Neutrophil (primary cell): ENCODE measurements at regions not wholly inside any gene's neighbourhood (a gene's known extent, or its start where the extent isn't known, plus 50 kb on each side); places are given as distances from the start of the nearest gene placed in this dataset.

Source experiments
- H3K27ac ChIP-seq: fragments of 200-600 bp; sonication (generic); 2 replicates; pipeline ENCODE4 v1.5.1; 2016; ENCODE audit warnings: mild to moderate bottlenecking, moderate library complexity
- H3K27me3 ChIP-seq: fragments of 200-600 bp; sonication (generic); 2 replicates; pipeline ENCODE4 v1.6.0; 2016; ENCODE audit warnings: mild to moderate bottlenecking
- H3K36me3 ChIP-seq: fragments of 200-600 bp; sonication (generic); 2 replicates; pipeline ENCODE4 v1.5.1; 2017
- H3K4me1 ChIP-seq, 2 experiments: fragments of 200-600 bp in 1 of 2; sonication (generic) in 1 of 2; 1 replicate in 1 of 2; 2 replicates in 1 of 2; pipeline versions ENCODE4 v1.5.1 to v1.6.1; 2013 to 2016; ENCODE audit warnings: low read depth in 1 of 2, low read length in 1 of 2, mild to moderate bottlenecking in 1 of 2, moderate library complexity in 1 of 2; ENCODE audit not compliant: control insufficient read depth in 1 of 2, insufficient read depth in 1 of 2
- H3K4me3 ChIP-seq, 2 experiments: fragments of 200-600 bp in 1 of 2; sonication (generic) in 1 of 2; 1 replicate in 1 of 2; 2 replicates in 1 of 2; pipeline ENCODE4 v1.5.1; 2013 to 2016; ENCODE audit warnings: low read depth in 1 of 2, low read length in 1 of 2, mild to moderate bottlenecking in 1 of 2, moderate library complexity in 1 of 2
- H3K9me3 ChIP-seq: fragments of 200-600 bp; sonication (generic); 2 replicates; pipeline ENCODE4 v1.5.1; 2016
- TF ChIP-seq, protein P1 (sequence below): fragments of 200-600 bp; sonication (generic); IDR thresholded peaks from 2 replicates; pipeline ENCODE4 v1.5.1; 2016; ENCODE audit warnings: antibody characterized with exemption

DNA sequence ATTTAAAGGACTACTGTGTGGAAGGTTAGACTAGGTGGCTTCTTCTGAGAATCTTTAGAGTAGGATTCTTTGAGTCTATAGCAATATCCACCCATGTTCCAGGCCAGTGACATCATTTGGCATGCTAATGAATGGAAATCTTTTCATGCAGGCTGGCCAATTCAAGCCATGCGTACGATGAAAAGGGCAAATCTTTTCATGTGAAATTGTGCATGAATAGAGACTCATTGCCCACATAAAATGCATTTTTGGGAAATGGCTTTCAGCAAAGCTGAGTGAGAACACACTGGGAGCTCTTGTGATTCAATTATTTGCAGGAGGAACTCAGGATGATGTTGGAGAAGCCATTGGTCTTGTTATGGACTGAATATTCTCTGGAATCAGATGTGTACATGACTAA lies 324.9 kb upstream of the DAB1 start:
- H3K4me1 ChIP-seq: no peaks in the 10 kb centered on the region
- TF ChIP-seq, protein P1, sequence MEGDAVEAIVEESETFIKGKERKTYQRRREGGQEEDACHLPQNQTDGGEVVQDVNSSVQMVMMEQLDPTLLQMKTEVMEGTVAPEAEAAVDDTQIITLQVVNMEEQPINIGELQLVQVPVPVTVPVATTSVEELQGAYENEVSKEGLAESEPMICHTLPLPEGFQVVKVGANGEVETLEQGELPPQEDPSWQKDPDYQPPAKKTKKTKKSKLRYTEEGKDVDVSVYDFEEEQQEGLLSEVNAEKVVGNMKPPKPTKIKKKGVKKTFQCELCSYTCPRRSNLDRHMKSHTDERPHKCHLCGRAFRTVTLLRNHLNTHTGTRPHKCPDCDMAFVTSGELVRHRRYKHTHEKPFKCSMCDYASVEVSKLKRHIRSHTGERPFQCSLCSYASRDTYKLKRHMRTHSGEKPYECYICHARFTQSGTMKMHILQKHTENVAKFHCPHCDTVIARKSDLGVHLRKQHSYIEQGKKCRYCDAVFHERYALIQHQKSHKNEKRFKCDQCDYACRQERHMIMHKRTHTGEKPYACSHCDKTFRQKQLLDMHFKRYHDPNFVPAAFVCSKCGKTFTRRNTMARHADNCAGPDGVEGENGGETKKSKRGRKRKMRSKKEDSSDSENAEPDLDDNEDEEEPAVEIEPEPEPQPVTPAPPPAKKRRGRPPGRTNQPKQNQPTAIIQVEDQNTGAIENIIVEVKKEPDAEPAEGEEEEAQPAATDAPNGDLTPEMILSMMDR: no peak
- H3K27ac ChIP-seq: no peak overlapping the region
- no peak overlapping the region for H3K4me3 ChIP-seq
- H3K9me3 ChIP-seq: no peaks in the 10 kb centered on the region
- H3K27me3 ChIP-seq: no peaks in the 10 kb centered on the region
- H3K36me3 ChIP-seq: no peaks in the 10 kb centered on the region

DNA sequence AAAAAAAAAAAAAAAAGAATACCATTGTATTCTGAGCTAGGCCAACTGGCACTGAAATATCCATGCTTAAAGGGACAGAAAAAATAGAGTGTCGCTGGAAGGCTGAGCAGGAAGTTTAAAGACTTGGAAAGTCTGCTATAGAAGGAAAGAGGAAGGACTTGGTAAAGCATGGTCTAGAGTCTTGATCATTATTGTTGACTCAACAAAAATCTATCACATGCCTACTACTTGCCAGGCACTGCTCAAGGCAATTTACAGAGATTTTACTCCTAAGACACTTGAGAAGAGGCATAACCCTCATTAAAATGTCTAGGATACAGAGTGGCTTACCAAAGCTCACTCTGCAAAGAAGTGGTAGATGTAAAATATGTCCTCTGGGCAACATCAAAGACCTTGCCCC lies 324.0 kb upstream of the DAB1 start:
- Histone ChIP-seq H3K4me3 (no peak overlapping the region), H3K27me3 (no peaks in the 10 kb centered on the region), H3K9me3 (no peaks in the 10 kb centered on the region), H3K4me1 (no peaks in the 10 kb centered on the region), H3K36me3 (no peaks in the 10 kb centered on the region), H3K27ac (no peak overlapping the region)
- TF ChIP-seq, protein P1: no peak

DNA sequence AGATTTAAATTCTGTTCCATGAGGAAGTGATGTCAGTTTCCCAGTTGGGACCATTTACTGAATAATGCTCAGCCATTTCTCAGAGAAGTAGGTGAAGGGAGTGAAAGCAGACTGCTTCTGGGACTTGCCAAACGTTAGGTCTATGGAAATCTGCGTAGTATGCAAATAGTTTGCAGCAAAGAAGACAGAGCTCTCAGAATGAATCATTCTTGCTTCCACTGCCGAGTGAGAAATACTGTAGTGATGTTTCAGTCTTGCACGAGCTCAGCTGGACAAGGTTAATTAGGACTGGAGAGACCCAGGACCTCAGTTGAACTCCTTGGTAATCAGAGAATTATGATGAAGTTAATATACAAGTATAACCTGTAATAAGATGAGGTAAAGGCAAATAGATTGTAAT lies 317.7 kb upstream of the DAB1 start:
- Histone ChIP-seq H3K4me1 (no peaks in the 10 kb centered on the region), H3K9me3 (no peaks in the 10 kb centered on the region), H3K4me3 (no peak overlapping the region), H3K36me3 (no peaks in the 10 kb centered on the region), H3K27ac (no peak overlapping the region), H3K27me3 (no peaks in the 10 kb centered on the region)
- TF ChIP-seq, protein P1: no peak

DNA sequence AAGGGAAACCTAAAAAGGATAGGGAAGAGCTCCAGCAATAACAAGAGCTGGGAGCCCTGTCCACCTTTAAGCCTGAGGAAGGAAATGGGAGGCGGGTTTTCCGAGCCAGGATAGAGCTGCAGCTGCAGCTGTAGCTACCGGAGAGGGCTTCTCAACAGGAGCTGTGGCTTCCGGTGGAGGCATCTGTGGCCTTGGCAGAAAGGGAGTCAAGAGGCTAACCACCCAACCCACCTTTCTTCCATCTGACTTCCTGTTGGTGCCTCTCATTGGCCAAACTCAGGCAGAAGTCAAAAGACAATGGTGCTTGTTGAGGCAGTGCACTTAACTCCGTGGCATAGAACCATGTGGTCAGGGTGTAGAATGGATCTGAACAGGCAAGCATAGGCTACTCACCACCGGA lies 313.1 kb upstream of the DAB1 start:
- Histone ChIP-seq H3K27ac (no peak overlapping the region), H3K4me1 (no peaks in the 10 kb centered on the region), H3K36me3 (no peaks in the 10 kb centered on the region), H3K27me3 (no peaks in the 10 kb centered on the region), H3K4me3 (no peak overlapping the region), H3K9me3 (no peaks in the 10 kb centered on the region)
- TF ChIP-seq, protein P1: no peak

DNA sequence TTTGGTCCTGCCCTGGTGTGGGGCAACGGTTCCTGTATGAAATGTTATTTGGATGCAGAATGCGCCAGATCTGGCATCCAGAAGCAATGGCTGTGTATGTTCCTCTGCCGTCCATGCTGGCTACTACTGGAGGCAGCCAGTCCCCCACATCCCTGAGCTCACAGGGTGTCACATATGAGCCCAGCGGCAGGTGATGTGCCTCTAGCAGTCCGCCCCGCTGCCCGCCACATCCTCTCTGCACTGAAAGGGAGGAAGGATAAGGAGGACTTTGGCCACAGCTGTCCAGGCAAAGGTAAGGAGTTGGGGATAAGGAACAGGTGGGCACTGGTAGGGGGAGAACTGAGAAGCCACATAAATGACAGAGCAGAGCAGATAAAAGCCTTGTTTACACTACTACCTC lies 305.3 kb upstream of the DAB1 start:
- H3K27ac ChIP-seq: no peak overlapping the region
- no peaks in the 10 kb centered on the region for H3K27me3 ChIP-seq
- no peaks in the 10 kb centered on the region for H3K36me3 ChIP-seq
- H3K4me3 ChIP-seq: no peak overlapping the region
- no peaks in the 10 kb centered on the region for H3K9me3 ChIP-seq
- no peaks in the 10 kb centered on the region for H3K4me1 ChIP-seq
- TF ChIP-seq, protein P1: no peak

DNA sequence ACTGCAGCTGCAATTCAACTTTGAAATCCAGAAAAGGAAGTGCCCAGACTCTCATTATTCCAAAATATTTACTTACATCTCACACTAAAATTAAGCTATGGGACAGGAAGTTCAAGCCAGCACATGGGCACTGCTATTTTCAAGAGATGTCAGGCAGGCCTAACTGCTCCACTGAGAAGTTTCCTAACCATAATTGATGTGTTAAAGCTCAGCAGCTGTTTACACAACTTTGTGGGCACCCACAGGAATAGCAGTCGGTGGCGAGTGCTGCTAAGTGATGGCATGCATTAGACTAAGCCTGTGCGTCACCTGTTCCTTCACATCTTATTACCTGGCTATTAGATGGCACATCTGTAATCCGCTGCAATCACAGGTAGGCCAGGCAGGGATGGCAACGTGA lies 303.3 kb upstream of the DAB1 start:
- Histone ChIP-seq H3K4me3 (no peak overlapping the region), H3K36me3 (no peaks in the 10 kb centered on the region), H3K27ac (no peak overlapping the region), H3K27me3 (no peaks in the 10 kb centered on the region), H3K9me3 (no peaks in the 10 kb centered on the region), H3K4me1 (no peaks in the 10 kb centered on the region)
- TF ChIP-seq, protein P1: no peak
